Stimulated activated CD8-positive, alpha-beta memory T cell treated with anti-CD3 and anti-CD28 coated beads, Interleukin-2, amount 100 ng/mL, for 48 hours (primary cell): ENCODE measurements at regions not wholly inside any gene's neighbourhood (a gene's known extent, or its start where the extent isn't known, plus 50 kb on each side); places are given as distances from the start of the nearest gene placed in this dataset.
"Not testable (repeated sequence)": the region's sequence is repeated elsewhere in the genome, so short reads cannot be mapped to it uniquely, and the experiment has no call there.

Experiments used
- DNase-seq, 2 donors: peaks; one replicate each; pipeline ENCODE4 v3.0.0-alpha.2; 2020; ENCODE audit warnings: low read depth in 2 of 2

DNA sequence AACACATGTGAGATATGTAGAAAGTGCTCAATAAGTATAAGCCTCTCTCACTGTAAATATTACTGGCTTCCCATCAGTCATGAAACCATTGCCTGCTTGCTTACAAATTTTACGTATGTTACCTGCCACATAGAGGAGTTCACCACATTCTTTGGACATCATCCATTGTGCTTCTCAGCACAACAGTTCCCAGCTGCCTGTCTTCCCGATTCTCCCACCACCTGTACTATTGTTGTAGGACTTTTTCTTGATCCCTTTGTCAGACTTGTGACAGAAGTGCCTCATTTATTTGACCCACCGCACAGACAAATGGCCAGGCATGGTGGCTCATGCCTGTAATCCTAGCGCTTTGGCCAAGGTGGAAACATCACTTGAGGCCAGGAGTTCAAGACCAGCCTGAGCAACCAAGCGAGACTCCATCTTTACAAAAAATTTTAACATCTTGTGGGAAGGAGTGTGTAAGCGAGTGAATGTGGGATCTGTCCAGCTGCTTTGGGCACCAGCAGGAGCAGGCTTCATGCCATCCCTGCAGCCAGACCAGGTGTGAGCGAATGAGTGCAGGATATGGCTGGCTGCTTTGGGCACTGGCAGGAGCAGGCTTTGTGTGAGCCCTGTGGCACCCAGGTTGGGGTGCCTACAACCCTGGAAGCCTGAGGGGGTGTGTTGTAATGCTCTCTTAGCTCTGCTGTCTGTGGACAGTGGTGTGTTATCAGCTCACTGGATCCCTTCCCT lies 139.9 kb upstream of the ELL2 start:
- DNase-seq, result no peak

- DNase-seq, result not testable (repeated sequence)
These were observed 135.8 kb upstream of the ELL2 start for GRCh38 chr5:96097488-96097887.

GRCh38 chr5:96096724-96097123 lies 135.1 kb upstream of the ELL2 start:
- no peak for DNase-seq

- no peak for DNase-seq
These were observed 133.3 kb upstream of the ELL2 start for GRCh38 chr5:96094904-96095303.

DNA sequence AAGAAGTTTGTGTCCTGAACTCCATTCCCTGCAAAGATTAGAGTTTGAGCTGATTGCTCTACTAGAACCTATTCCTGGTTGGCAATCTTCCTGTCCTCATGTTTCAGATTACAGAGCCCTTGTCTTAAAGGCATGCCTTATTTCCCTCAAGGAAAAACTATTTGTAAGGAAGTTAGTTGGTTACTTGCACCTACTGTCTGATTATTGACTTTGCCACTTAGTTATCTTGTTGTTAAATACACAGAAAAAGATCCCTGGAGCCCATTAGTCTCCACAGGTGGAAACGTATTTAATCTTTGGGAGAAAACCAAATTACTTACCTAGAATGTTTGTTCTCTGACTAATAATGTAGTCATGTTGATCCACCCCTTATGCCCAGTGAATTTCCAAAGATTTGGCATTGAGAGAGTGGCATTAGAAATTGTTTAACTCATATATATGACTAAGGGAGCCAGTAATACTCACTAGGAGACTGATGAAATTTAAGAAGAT lies 132.3 kb upstream of the ELL2 start:
- no peak for DNase-seq

DNA sequence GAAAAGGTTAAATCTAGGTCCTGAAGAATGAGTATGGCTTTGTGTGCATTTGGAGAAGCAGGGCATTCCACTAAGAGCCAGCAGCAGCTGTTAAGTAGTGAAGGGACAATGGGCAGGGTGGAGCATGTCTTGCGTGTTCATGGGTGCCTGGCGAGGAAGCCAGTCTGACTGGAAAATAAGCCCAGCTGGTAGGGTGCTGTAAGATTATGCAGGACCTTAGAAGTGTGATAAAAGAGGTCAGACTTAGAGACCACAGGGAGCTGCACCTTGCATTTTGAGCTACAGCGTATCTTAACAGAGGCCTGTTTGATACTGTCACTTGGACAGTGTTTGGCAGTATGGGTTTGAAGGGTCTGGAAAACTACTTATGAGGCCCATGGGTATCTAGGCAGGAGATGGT lies 131.7 kb upstream of the ELL2 start:
- DNase-seq, result no peak

- DNase-seq, result no peak
These were observed 130.2 kb upstream of the ELL2 start for GRCh38 chr5:96091874-96092273.

GRCh38 chr5:96090215-96090614 lies 128.6 kb upstream of the ELL2 start:
- DNase-seq, result no peak

- DNase-seq, result no peak
These were observed 127.3 kb upstream of the ELL2 start for GRCh38 chr5:96088706-96089498.

GRCh38 chr5:96087939-96088338 lies 126.3 kb upstream of the ELL2 start:
- DNase-seq, result no peak

- DNase-seq, result no peak
These were observed 123.3 kb upstream of the ELL2 start for GRCh38 chr5:96084874-96085506.

- no peak for DNase-seq
These were observed 121.8 kb upstream of the ELL2 start for GRCh38 chr5:96083361-96083881.

DNA sequence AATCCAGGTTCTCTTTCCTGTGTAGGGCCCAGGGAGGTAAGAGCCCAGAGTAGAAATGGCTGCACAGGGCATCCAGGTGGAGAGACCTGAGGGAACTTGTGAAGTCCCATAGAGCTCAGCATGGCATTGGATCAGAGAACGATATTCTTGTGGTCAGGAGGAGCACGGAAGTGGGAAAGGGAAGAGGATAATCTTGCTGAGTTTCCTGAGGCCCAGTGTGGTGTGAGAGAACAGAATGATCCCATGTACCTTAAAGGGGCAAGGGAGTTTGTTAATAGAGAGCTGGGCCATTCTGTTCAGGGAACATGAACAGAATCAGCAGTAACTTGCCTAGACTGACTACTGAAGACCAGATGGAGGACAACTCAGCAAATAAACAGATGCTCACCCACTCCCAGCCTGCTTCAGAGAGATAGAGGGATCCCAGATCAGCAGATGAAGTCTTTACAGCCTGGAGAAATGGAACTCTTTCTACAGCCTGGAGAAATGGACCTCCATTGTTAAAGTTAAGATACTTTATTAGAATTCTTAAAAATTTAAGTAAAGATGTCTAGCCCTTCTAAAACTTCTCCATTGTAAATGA lies 119.7 kb upstream of the ELL2 start:
- DNase-seq, result no peak

GRCh38 chr5:96080557-96080956 lies 118.9 kb upstream of the ELL2 start:
- DNase-seq, result no peak

DNA sequence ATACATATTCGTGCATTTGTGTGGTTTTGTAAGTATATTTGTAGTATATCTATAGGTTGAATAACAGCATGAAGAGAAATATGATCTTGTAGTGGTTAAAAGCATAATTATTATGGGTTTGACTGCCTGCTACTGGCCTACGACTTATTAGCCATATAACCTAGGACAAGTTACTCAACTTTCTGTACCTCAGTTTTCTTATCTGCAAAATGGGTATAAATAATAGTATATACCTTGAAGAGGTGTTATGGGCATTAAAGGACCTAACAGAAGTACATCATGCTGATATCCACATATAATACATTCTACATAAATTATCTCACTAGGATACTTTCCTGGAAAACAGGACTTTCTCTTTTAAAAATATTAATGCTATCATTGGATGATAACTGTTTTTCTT lies 118.3 kb upstream of the ELL2 start:
- no peak for DNase-seq

- DNase-seq, result no peak
These were observed 117.4 kb upstream of the ELL2 start for GRCh38 chr5:96079075-96079474.

DNA sequence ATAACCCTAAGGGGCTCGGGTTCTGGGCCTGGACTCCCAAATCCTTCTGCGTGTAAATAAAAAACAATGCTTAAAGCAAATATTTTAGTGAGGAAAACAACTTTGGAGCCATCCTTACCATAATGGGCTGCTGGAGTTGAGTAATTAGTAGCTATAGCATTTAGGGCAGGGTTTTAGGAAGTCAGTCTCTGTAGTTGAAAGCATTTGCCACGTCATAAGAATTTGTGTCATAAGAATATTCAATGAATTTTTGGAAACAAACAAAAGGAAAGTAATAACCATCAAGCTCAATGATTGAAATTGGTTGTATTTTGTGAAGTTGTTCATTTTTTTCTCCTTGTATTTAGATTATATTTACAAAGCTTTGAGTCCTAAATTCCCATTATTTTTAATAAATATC lies 114.8 kb upstream of the ELL2 start:
- no peak for DNase-seq

- DNase-seq, result no peak
These were observed 114.1 kb upstream of the ELL2 start for GRCh38 chr5:96075579-96076289.

DNA sequence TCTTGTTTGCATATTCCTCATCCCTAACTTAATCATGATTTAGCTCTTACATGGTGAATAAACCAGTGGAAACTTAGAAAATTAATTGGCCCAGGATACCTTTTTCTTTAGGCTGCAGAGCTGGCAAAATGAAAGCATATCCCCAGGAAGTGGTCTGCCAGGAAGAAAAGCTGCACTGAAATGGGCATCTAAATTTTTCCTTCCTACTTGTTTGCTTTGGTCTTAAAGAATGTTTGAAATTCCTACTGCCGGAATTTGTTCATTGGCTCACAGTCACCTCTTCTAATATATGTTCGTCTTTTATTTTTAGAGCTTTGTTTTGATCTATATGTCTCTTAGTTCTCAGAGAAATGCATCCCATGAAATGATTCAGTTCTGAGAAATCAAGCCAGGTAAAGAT lies 113.2 kb upstream of the ELL2 start:
- DNase-seq, result no peak

DNA sequence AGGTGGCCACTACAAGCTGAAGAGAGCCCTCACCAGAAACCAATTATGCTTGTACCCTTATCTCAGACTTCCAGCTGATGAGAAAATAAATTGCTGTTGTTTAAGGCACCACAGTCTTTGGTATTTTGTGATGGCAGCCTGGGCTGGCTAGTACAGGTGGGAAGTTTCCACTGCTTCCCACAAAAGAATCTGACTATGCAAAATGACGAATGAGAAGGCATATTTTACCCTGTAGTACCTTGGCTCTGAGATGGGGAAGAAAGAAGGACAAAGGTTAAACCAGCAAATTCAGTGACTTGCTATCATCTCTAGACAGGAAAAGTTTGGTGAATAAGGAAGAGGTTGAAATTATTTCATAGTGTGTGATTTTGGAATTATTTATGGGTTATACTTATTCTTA lies 112.8 kb upstream of the ELL2 start:
- no peak for DNase-seq

DNA sequence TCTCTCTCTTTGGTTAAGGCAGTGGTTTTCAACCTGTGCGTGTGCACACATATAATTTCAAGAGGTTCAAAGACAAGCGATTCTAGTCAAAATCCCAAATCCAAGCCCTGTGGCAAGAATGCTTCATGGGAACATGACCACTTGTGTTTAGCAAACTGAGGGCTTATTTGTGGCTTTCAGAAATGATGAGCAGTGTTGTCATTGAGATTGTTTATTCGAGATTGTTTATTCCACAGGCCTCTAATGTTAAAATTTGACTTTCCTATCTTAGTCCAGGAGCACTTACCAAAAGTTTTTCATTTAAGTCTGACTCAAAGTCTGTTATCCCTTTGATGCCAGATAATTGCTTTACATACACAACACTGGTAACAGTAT lies 111.1 kb upstream of the ELL2 start:
- no peak for DNase-seq
